Ishikawa (cell line): ENCODE measurements at regions not wholly inside any gene's neighbourhood (a gene's known extent, or its start where the extent isn't known, plus 50 kb on each side); places are given as distances from the start of the nearest gene placed in this dataset.

Source experiments
- CEBPB ChIP-seq: IDR thresholded peaks from 2 replicates; pipeline ENCODE4 v1.6.1; 2012
- CREB1 ChIP-seq: IDR thresholded peaks from 2 replicates; pipeline ENCODE4 v1.6.1; 2012; ENCODE audit warnings: low read depth
- EGR1 ChIP-seq: IDR thresholded peaks from 2 replicates; pipeline ENCODE4 v1.6.1; 2012
- EP300 ChIP-seq: IDR thresholded peaks from 2 replicates; pipeline ENCODE4 v1.6.1; 2012; ENCODE audit warnings: borderline replicate concordance
- FOXM1 ChIP-seq: IDR thresholded peaks from 2 replicates; pipeline ENCODE4 v1.6.1; 2012; ENCODE audit warnings: low read depth, borderline replicate concordance
- NFIC ChIP-seq: IDR thresholded peaks from 2 replicates; pipeline ENCODE4 v1.6.1; 2012
- RAD21 ChIP-seq: IDR thresholded peaks from 2 replicates; pipeline ENCODE4 v1.6.1; 2012; ENCODE audit warnings: low read depth
- TAF1 ChIP-seq: IDR thresholded peaks from 2 replicates; pipeline ENCODE4 v1.6.1; 2012; ENCODE audit warnings: low read depth, mild to moderate bottlenecking
- TCF12 ChIP-seq: IDR thresholded peaks from 2 replicates; pipeline ENCODE4 v1.6.1; 2012; ENCODE audit warnings: low read depth
- TEAD4 ChIP-seq: IDR thresholded peaks from 2 replicates; pipeline ENCODE4 v1.6.1; 2012
- YY1 ChIP-seq: IDR thresholded peaks from 2 replicates; pipeline ENCODE4 v1.6.1; 2012; ENCODE audit warnings: low read depth
- ZBTB7A ChIP-seq: IDR thresholded peaks from 2 replicates; pipeline ENCODE4 v1.6.1; 2012; ENCODE audit warnings: low read depth
- TF ChIP-seq, protein P1 (sequence below): IDR thresholded peaks from 2 replicates; pipeline ENCODE4 v1.6.1; 2012
- TF ChIP-seq, protein P2 (sequence below): IDR thresholded peaks from 2 replicates; pipeline ENCODE4 v1.6.1; 2012; ENCODE audit warnings: low read depth, mild to moderate bottlenecking
- TF ChIP-seq, protein P3 (sequence below): IDR thresholded peaks from 2 replicates; pipeline ENCODE4 v1.6.1; 2012

DNA sequence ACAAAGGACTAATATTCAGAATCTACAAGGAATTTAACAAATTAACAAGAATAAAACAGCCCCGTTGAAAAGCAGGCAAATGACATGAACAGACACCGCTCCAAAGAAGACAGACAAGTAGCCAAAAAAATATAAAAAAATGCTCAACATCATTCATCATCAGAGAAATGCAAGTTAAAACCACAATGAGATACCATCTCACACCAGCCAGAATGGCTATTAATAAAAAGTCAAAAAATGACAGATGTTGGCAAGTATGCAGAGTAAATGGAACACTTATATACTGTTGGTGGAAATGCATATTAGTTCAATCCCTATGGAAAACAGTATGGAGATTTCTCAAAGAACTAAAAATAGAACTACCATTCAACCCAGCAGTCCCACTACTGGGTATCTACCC lies 302.7 kb upstream of the RGMB start:
- TF ChIP-seq YY1 (no peak), TCF12 (no peak), TAF1 (no peak), TEAD4 (no peak), CEBPB (no peak), EP300 (no peak), CREB1 (no peak), NFIC (no peak)
- TF ChIP-seq, protein P1, sequence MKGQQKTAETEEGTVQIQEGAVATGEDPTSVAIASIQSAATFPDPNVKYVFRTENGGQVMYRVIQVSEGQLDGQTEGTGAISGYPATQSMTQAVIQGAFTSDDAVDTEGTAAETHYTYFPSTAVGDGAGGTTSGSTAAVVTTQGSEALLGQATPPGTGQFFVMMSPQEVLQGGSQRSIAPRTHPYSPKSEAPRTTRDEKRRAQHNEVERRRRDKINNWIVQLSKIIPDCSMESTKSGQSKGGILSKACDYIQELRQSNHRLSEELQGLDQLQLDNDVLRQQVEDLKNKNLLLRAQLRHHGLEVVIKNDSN: no peak

DNA sequence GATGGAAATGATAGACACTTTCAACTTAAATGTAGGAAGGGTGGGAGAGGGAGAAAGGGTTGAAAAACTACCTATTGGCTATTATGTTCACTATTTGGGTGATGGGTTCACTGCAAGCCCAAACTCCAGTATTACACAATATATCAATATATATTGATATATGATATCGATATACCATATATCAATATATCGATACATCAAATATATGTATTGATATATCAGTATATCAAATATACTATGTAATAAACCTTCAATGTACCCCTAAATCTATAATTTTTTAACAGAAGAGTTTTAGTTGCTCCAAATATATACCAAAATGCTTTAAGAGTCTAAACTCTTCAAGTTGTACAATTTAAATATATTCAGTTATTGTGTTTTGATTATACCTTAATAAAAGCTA lies 302.0 kb upstream of the RGMB start:
- TF ChIP-seq YY1: no peak
- no peak for TF ChIP-seq CREB1
- no peak for TF ChIP-seq TCF12
- no peak for TF ChIP-seq ZBTB7A
- no peak for TF ChIP-seq EP300
- TF ChIP-seq, protein P1: no peak
- no peak for TF ChIP-seq RAD21
- TF ChIP-seq TAF1: no peak
- TF ChIP-seq TEAD4: no peak
- no peak for TF ChIP-seq EGR1
- TF ChIP-seq, protein P2, sequence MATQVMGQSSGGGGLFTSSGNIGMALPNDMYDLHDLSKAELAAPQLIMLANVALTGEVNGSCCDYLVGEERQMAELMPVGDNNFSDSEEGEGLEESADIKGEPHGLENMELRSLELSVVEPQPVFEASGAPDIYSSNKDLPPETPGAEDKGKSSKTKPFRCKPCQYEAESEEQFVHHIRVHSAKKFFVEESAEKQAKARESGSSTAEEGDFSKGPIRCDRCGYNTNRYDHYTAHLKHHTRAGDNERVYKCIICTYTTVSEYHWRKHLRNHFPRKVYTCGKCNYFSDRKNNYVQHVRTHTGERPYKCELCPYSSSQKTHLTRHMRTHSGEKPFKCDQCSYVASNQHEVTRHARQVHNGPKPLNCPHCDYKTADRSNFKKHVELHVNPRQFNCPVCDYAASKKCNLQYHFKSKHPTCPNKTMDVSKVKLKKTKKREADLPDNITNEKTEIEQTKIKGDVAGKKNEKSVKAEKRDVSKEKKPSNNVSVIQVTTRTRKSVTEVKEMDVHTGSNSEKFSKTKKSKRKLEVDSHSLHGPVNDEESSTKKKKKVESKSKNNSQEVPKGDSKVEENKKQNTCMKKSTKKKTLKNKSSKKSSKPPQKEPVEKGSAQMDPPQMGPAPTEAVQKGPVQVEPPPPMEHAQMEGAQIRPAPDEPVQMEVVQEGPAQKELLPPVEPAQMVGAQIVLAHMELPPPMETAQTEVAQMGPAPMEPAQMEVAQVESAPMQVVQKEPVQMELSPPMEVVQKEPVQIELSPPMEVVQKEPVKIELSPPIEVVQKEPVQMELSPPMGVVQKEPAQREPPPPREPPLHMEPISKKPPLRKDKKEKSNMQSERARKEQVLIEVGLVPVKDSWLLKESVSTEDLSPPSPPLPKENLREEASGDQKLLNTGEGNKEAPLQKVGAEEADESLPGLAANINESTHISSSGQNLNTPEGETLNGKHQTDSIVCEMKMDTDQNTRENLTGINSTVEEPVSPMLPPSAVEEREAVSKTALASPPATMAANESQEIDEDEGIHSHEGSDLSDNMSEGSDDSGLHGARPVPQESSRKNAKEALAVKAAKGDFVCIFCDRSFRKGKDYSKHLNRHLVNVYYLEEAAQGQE: no peak
- TF ChIP-seq, protein P3, sequence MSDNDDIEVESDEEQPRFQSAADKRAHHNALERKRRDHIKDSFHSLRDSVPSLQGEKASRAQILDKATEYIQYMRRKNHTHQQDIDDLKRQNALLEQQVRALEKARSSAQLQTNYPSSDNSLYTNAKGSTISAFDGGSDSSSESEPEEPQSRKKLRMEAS: no peak
- no peak for TF ChIP-seq FOXM1
- no peak for TF ChIP-seq NFIC

DNA sequence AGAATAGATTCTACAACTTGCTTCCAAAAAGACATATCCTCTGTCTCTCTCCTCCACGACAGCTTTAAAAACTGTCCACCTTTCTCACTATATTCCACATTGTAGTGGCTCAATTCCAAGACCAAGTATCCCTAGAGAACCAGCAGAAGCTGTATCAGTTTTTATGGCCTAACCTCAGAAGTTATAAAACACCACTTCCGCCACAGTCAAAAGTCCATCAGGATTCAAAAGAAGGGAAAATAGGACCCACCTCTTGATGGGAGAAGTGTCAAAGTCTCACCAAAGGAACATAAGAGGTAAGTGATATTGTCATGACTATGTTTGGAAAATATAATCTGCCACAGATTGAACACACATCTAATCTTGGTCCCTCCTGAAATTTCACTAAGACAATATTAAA lies 299.2 kb upstream of the RGMB start:
- no peak for TF ChIP-seq YY1
- no peak for TF ChIP-seq TAF1
- no peak for TF ChIP-seq CREB1
- TF ChIP-seq EGR1: no peak
- TF ChIP-seq RAD21: no peak
- TF ChIP-seq, protein P1: no peak
- TF ChIP-seq TEAD4: no peak
- TF ChIP-seq EP300: no peak
- TF ChIP-seq TCF12: no peak
- no peak for TF ChIP-seq ZBTB7A
- TF ChIP-seq CEBPB: no peak

DNA sequence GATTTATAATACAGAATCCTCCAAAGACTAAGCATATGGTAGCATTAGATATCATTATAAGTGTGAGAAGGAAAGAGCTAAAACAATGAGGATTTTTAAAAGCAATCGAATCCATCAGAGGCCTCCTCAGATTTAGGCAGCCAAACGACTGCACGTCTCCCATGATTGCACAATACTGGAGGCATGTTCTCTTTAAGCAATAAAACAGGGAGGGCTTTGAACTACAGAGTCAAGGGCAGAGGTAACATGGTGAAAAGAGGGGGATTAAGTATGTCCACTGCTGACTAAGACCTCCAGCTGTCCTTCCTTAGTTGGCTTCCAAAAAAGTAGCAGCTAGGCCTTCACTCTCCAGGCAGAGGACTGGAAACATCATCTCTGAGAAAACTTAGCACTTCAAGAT lies 298.7 kb upstream of the RGMB start:
- TF ChIP-seq CEBPB (peak; percentile 51; the same call in 1 of the 2 replicates), CREB1 (no peak)

DNA sequence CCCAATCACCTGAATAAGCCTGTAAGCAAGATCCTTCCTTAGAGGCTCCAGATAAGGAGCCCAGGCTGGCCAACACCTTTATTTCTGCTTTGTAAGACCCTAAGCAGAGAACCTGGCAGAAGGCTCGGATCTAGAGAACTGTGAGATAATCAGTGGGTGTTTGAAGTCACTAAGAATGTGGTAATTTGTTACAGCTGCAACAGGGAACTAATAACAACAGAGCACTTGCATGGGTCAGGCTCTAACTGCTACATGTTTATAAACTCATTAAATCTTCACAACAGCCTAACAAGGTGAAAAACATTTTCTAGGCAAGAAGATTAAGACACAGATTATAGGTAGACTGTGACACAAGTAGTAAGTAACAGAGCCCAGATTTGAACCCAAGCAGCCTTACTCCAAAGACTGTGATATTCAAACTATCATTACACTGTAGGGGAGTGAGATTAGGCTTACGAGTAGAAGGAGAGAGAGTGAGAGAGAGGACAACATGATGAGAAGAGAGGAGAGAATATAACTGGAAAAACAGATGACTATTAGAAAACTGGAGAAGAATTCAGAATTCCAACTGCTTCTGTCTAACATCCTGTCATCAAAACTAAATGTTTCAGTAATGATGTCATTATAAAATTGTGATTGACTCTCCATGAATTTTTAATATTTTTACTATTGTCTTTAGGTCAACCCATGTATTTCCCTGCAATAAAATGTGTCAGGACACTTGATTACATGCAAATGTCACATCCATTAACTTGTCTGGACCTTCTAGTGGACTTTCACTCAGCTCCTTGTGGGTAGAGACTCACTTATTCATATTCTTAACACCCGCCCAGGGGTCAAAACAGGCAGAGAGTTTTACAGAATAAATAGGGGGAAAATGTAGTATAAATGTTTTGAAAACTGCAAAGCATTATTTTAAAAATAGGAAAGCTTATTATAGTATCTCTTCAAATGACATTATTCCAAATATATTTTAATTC lies 290.9 kb upstream of the RGMB start:
- no peak for TF ChIP-seq YY1
- TF ChIP-seq CREB1: no peak
- TF ChIP-seq TEAD4: no peak

DNA sequence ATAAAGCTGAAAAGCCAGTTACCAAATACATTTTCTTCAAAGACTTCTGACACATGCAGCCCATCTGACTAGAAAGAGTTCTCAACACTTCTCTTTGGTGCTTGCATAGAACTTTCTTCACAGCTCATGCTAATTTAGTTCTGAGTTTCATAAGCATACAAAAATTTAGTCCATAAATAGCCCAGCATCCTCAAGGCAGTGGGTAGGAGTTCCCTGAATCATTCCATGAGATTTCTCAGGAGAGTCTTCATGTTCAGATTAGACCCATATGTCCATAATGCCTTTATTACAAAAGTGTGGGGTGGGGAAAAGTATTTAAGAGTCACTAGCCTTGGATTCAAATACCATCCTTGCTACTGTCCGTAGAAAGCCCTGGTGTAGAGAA lies 290.2 kb upstream of the RGMB start:
- TF ChIP-seq RAD21 (no peak), TAF1 (no peak), CEBPB (no peak), ZBTB7A (no peak), EP300 (no peak), TEAD4 (no peak), EGR1 (no peak), YY1 (no peak), NFIC (no peak), FOXM1 (no peak), CREB1 (no peak), TCF12 (no peak)
- TF ChIP-seq, protein P1: no peak
- TF ChIP-seq, protein P2: no peak
- TF ChIP-seq, protein P3: no peak
